HG02885 (cell line): ENCODE measurements at regions not wholly inside any gene's neighbourhood (a gene's known extent, or its start where the extent isn't known, plus 50 kb on each side); places are given as distances from the start of the nearest gene placed in this dataset.
"Not testable (repeated sequence)": the region's sequence is repeated elsewhere in the genome, so short reads cannot be mapped to it uniquely, and the experiment has no call there.

Source experiments
- ATAC-seq: cut with Tn5 transposase; IDR thresholded peaks from one replicate; pipeline ENCODE4 v1.9.1; 2021; ENCODE audit warnings: mild to moderate bottlenecking; ENCODE audit not compliant: unreplicated experiment, poor library complexity

DNA sequence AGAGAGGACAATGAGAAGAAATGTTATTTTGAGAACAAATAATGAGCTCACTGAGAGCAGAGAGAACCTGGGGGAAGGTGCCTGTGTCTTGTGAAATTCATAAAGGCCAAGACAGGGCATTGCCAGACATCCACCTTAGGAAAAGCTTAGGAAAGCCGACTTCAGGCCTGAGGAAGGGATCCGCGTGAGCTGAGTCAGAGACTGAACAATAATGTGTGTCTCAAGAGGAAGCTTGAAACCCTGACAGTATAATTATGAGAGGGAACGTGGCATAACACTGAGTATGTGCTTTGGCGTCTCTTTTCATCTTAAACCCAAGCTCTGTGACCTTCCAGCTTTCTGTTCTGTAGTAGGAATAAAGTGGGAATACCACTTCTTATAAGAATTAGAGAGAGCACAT lies 307.2 kb downstream of the ACTR3B start:
- no peak for ATAC-seq

DNA sequence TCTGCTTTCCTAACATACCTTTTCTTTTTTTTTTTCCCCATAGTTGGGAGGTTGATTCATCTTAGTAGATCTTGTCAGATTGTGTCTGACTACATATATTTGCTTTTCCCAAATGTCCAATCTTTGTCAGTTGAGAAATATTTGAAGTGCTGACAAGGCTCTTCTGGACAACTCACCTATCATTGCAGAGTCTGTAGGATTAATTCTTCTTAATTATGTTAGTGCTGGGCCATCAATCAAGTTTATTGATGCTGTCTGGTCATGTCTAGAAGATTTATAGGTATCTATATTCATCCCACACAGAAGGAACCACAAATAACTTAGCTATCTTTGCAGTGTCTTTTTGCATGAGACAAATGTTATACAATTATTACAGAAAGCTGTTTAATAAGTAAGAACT lies 310.6 kb downstream of the ACTR3B start:
- no peak for ATAC-seq

DNA sequence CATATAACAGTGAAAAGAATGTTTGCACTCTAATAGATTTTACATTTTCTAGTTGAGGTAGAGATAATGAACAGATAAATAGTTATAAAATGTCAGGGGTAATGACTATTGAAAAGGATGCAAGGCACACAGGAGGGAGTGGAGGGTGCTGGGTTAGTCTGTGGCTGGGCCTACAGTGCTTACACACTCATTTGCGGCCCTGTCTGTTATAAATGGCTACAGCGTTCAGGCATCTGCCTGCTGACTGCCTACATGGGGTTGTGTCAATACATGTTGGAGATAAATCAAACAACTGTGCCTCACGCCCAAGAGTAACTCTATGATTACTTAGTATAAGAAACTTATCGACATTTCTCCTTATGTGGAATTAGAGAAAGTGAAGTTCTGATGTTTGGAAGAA lies 313.3 kb downstream of the ACTR3B start:
- no peak for ATAC-seq

DNA sequence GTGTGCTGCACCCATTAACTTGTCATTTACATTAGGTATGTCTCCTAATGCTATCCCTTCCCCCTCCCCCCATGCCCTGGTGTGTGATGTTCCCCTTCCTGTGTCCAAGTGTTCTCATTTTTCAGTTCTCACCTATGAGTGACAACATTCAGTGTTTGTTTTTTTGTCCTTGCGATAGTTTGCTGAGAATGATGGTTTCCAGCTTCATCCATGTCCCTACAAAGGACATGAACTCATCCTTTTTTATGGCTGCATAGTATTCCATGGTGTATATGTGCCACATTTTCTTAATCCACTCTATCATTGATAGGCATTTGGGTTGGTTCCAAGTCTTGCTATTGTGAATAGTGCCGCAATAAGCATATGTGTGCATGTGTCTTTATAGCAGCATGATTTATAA lies 316.7 kb downstream of the ACTR3B start:
- not testable (repeated sequence) for ATAC-seq

DNA sequence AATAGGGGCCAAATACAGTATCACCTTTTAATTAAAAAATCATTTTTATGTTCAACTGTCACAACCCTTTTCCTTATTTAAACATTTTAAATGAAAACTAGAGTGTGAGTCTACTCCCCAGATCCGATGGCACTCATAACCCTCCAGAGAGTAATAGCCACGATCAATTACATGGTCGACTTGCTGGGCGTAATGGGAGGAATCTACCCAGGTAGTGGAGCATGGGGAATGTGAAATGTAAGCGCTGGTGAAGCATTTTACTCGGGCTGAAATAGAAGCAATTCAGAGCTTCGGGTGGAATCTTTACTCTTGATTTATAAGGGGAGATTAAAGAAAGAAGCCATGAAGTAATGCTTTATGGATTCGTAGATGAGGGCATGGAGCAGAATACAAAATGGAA lies 321.9 kb downstream of the ACTR3B start:
- no peak for ATAC-seq

DNA sequence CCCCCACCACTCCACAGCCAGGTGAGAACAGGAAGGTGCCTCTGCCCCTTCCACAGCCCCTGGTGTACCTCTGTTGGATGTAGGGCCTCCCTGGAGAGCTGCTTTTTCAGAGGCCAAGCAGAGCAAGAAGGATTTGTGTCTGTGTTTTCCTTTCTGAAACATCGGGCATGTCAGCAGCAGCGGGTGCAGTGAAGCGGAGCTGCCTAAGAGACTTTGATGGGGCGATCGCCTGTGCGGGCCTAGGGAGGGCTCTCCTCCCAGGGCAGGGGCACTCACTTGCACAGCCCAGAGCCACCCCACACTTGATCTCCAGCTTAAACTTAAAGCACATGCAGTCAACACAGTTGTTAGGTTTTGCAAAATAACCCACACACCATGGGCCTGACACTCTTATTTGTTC lies 324.7 kb downstream of the ACTR3B start:
- no peak for ATAC-seq

DNA sequence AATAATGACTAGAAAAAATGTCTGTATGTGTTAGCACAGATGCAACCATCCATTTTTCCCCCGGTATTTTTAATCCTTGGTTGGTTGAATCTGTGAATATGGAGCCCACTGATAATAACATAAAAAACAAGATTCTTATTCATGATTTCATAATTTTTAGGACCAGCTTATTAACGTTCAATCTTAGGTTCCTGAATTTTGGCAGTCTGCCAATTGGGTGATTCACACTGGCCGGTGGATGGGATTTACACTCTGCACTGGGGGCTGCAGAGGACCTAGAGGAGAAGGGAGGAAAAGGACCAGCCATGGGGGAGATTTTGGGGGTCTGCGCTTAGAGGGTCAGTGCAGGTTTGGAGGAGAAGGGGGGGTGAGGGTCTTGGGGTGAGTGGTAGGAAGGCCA lies 327.9 kb downstream of the ACTR3B start:
- ATAC-seq: no peak

DNA sequence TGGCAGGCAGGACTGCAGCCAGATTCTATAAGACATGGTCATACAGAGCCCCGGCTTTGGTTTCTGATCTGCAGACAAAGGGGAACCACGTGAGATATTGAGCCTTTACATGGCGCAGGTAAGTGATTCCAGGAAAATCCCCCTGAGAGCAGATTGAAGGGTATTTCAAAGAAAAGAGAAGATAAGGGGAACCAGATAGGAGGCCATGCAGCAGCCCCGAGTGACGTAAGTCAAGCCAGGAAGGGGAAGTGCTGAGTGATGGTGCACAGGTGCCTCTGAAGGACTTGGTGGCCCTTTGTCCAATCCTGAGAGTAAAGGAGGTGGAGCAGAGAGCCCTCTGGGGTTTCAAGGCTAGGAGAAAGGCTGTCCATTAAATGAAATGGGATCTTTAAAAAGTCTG lies 329.0 kb downstream of the ACTR3B start:
- ATAC-seq: no peak

DNA sequence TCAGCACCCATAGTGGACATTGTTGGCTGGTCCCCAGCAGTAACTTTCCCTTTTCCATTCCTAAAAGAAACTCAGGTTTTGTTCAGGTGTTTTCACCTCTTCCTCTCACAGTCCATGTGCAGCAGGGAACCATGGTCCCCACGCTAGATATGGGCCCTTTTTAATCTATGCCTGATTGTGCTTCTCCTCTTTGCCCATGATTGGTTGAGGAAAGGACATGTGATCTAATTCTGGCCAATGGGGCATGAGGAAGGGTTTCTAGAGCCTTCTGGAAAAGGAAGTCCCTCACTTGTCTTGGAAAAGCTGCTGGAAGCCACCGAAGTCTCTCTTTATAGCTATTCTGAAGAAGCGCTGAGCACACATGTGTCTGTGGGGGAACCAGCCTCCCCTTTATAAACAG lies 330.7 kb downstream of the ACTR3B start:
- no peak for ATAC-seq

DNA sequence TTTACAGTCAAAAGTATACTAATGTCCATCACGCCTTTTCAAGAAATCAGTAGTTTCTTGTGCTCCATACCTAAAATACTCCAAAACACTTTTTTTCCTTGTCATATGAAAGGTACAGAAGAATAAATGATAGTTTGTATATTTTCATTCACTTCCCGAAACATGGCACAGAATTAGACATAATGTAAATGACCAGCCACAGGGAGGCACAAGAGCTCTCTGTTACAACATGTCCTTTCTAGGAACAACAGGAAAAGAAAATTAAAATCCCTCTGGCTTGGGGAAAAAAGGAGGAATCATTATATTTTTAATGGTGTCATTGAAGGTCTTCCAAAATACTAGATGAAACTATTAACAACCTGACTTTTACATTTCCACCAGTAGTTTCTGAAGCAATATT lies 331.2 kb downstream of the ACTR3B start:
- ATAC-seq: no peak

DNA sequence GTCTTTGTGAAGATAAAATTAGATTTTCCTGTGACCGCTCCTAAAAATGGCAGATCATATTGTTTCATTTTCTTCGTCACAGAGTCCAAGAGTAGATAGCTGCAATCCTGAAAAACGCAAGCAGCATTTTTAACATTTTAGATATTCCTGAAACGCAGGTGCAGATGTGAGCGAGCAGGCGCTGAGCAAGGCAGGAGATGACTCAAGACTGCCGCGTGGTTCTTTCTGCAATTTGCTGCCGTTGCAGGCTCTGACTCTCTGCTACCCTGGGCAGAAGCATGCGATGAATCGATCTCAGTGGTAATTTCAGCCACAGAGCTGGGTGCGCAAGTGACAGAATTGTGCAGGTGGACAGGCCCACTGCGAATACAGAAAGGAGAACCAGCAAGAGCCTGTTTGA lies 331.9 kb downstream of the ACTR3B start:
- no peak for ATAC-seq

DNA sequence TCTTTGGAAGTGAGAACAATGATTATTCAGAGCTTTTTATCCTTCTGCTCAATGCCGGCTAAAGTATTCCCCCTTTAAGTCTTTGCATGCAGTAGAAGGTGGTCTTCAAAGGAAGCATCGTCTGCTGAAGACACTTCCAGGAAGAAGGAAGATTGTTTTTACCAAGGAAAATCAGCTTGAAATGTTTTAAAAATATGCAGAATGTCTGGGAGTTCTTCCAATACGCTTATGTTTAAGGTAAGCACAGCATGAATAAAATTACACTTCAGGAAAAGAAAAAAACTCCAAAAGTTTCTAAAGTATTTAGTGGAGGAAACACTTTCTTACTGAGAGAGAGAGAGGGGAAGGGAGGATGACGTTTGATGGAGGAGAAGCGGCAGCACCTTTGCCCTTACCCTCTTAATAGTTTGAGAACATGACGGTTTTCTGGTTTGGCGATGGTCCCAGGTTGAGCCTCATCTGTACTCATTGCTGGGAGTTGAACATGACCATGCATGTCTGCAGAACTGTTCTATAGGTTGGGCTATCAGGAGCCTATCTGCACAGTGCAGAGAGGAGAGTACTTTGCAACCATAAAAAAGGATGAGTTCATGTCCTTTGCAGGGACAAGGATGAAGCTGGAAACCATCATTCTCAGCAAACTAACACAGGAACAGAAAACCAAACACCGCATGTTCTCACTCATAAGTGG lies 338.1 kb downstream of the ACTR3B start:
- no peak for ATAC-seq

DNA sequence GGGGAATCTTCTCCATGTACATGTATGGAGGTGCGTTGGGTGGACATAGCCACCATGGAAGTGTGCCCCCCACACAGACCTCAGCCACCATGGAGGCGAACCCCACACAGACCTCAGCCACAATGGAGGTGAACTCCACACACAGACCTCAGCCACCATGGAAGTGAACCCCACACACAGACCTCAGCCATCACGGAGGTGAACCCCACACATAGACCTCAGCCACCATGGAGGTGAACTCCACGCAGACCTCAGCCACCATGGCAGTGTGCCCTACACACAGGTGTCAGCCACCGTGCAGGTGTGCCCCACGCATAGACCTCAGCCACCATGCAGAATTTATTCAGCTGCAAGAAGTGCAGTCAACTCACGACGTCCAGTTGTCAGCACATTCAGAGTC lies 339.7 kb downstream of the ACTR3B start:
- no peak for ATAC-seq

DNA sequence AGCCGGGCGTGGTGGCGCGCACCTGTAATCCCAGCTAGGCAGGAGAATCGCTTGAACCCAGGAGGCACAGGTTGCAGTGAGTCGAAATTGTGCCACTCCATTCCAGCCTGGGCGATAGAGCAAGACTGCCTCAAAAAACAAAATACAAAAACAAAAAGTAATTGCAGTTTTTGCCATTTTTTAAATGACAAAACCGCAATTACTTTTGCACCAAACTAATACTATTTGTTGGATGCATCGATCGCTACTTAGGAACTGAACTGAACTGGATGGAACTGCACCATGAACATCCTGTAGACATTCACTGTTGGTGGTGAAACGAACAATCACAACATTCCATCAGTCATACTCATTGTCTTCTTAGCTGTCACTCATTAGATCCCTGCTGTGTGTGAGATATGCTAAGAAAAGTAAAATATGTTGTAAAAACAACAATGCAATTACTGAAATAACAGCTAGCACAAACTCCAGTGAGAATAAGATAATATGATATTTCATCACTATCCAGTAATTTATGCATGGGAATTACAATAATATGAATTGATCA lies 341.2 kb downstream of the ACTR3B start:
- no peak for ATAC-seq

DNA sequence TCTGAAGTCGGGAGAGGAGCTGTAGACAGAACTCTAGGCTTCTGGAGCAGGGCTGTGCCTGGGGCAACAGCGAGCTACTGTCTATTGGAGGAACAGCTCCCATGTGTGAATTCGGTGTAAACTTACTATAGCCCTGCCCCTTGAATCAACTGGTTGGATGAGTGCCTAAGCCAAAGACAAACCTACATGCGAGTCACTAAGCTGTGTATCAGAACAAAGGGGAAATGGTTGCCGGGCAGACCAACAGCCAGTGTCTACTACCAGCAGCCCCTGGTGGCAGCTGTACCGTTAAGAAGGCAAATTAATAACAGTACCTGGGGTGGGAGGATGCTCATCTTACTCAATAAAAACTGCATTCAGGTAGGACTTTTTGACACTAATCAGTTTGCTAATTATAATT lies 343.6 kb downstream of the ACTR3B start:
- ATAC-seq: no peak

DNA sequence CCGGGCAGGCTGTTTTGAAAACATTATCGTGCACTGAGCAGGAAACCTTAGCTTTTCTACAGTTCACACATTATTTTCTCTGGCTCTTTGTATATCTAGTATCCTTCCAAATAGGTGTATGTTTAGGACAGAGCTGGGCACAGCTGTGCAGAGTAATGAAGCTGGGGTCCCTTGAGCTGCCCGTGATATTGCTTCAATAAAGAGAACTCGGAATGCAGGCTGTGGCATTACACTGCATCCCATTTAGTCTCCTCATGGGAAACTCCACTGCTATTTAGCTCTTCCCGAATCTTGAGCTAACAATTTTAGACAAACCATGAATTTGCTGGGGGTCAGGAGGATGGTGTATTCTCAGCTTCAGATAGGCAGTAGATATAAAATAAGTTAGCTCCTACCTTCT lies 348.3 kb downstream of the ACTR3B start:
- ATAC-seq: no peak

DNA sequence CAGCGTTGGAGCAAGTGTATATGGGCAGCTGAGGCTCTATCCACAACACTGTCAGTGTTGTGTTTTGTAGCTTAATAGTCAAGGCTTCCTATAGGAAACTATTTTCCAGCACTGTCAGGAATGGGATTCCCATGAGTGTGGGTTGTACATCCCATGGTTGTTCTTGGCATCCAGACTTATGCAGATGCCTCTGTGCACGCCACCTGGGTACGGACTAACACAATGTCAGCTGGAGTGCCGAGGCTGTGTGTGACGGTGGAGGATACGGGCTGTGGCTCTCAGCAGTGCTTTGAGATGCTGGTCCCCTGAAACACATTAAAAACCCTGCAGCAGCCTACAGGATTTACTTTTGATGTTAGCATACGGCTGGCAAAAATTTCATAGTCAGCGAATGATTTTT lies 350.0 kb downstream of the ACTR3B start:
- ATAC-seq: no peak

DNA sequence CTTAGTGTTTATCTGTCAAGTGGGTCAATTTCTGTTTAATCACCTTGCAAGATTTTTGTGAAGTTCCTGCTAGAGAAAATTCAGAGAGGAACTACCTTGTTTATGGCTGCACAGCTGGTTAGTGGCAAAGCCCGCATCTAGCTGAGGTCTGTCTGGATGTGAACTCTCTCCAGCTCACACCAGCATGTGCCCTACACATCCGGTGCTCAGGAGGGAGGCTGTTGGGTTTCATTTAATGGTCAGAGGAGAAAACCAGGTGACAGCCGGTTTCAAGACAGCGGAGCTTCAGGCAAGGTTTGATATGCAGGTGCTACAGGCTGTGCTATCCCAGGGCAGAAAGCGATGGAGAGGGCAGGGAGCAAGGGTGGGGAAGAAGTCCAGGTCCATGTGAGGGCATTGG lies 351.1 kb downstream of the ACTR3B start:
- ATAC-seq: no peak

DNA sequence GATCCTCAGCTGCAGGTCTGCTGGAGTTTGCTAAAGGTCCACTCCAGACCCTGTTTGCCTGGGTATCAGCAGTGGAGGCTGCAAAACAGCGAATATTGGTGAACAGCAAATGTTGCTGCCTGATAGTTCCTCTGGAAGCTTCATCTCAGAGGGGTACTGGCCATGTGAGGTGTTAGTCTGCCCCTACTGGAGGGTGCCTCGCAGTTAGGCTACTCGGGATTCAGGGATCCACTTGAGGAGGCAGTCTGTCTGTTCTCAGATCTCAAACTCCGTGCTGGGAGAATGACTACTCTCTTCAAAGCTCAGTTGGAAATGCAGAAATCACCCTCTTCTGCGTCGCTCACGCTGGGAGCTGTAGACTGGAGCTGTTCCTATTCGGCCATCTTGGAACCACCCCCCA lies 362.7 kb downstream of the ACTR3B start:
- ATAC-seq: not testable (repeated sequence)

DNA sequence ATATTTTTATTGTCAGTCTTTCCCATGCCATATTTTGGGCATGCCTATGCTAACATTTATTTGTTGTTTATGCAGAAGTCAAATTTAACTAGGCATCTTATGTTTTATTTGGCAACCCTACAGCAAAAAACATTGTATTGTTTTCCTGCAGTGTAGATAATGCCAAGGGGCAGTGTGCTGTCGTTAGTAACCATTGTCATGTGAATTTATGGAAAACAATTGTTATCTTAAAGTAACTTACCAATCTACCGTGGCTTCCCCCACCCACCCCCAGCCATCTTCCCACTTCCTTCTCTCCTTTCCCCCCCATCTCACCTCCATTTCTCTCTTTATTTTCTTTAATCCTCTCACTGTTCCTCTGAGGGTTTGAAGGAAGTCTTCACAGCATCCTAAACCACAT lies 370.5 kb downstream of the ACTR3B start:
- ATAC-seq: no peak

DNA sequence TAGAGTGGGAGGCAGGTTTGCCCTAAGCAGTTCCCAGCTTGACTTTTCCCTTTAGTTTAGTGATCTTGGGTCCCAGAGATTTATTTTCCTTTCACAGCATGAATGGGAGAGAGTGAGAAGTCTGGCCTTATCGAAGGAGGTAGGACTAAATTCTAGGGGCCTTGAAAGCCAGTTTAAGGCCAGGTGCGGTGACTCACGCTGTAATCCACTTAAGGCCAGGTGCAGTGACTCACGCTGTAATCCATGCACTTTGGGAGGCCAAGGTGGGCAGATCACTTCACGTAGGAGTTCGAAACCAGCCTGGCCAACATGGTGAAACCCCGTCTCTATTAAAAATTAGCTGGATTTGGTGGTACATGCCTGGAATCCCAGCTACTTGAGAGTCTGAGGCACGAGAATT lies 392.2 kb downstream of the ACTR3B start:
- ATAC-seq: no peak

DNA sequence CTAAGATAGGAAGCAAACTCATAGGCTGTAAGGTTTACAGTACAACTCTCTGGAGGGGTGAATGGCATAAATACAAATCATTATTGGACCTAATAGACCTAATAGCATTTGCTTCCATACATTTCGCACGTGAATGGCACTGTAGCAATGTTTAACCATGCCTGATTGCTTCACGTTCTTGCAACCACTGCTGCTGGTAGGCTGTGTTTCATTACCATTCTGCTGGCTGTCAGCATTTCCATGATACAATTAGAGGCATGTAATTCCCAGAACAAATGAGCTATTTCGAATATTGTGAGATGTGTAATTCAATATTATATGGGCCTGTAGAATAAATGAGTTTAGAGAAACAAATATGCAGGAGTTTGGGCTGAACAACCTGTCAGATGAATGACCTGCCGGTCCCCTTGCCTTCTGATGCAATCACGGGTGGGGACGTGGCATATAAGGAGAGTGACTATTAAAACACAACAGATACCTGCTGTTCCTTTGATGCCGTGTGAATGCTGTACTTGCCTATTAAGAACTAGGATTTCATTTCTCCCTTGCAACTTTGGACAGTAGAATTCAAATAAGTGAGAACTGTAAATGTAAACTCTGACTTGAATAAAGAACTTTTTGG lies 393.4 kb downstream of the ACTR3B start:
- no peak for ATAC-seq
